ENCODE measurements at regions not wholly inside any gene's neighbourhood (a gene's known extent, or its start where the extent isn't known, plus 50 kb on each side); places are given as distances from the start of the nearest gene placed in this dataset.

GRCh38 chr4:152185786-152186550 lies 349.9 kb downstream of the FBXW7 start:
- H3K27ac ChIP-seq (ENCODE audit: insufficient read length, low read depth, low read length) = no peak overlapping the region
- H4K8ac ChIP-seq (replicated peaks; ENCODE audit: insufficient read length, low read depth, low read length) = no peak overlapping the region
- no peaks in the 10 kb centered on the region for H3K9me3 ChIP-seq (ENCODE audit: control insufficient read depth, low read depth, low read length)
- H3K27me3 ChIP-seq (ENCODE audit: insufficient read depth, low read length) = no peaks in the 10 kb centered on the region
- H2BK120ac ChIP-seq (ENCODE audit: low read depth, low read length, poor library complexity, severe bottlenecking) = no peak overlapping the region
- H3K9ac ChIP-seq (ENCODE audit: extremely low read depth, insufficient read length, low read length) = no peak overlapping the region
- H3K4ac ChIP-seq (ENCODE audit: low read depth, low read length) = no peak overlapping the region
- no peak overlapping the region for H2AK5ac ChIP-seq (ENCODE audit: insufficient read length, low read length)
- H3K4me1 Mint-ChIP-seq = no peaks in the 10 kb centered on the region
- DNase-seq = no peak
- no peak overlapping the region for H2BK12ac ChIP-seq (ENCODE audit: insufficient read length, low read depth, low read length)
- H3K4me3 Mint-ChIP-seq = no peak overlapping the region
- H3K14ac ChIP-seq (ENCODE audit: insufficient read depth, low read length) = no peak overlapping the region
- peaks cover 0 to 4% (median 0%) of the 10 kb centered on the region in 3 experiments; a peak in 1 of 7 replicates for H3K36me3 Mint-ChIP-seq (ENCODE audit: insufficient read depth in 1 of 3, low read depth in 3 of 3)
- TF ChIP-seq CTCF (conservative IDR thresholded peaks at IDR 0.05) = no peak
- no peak overlapping the region for H3K23ac ChIP-seq (ENCODE audit: insufficient read length, low read depth, low read length)
- H3K79me2 ChIP-seq (ENCODE audit: insufficient read depth, low read length) = no peaks in the 10 kb centered on the region
- no peak overlapping the region for H4K5ac ChIP-seq (ENCODE audit: insufficient read length, low read depth, low read length)
- H3T11ph ChIP-seq (ENCODE audit: low read length) = no peak overlapping the region
- H3K23me2 ChIP-seq (ENCODE audit: insufficient read length, low read depth, low read length, poor library complexity, severe bottlenecking) = no peaks in the 10 kb centered on the region
- peaks cover 6% of the 10 kb centered on the region in 2 experiments; a peak in 4 of 5 replicates for H3K9me3 Mint-ChIP-seq
- H4K91ac ChIP-seq (ENCODE audit: insufficient read length, low read depth, low read length) = no peak overlapping the region
- H2BK15ac ChIP-seq (ENCODE audit: low read depth, low read length) = no peak overlapping the region
- H3K4me1 ChIP-seq (ENCODE audit: insufficient read depth, low read length) = no peaks in the 10 kb centered on the region
- no peak overlapping the region for H3K4me2 ChIP-seq (ENCODE audit: insufficient read depth, insufficient read length, low read length)
- H4K20me1 ChIP-seq (ENCODE audit: control insufficient read depth, insufficient read depth, insufficient read length) = no peaks in the 10 kb centered on the region
- WGBS (ENCODE audit: extremely low coverage, insufficient read length, low lambda C conversion rate) = no CpG with 5 or more reads among the region's 8 CpGs
- H2BK20ac ChIP-seq (ENCODE audit: low read depth, low read length, poor library complexity, severe bottlenecking) = no peak overlapping the region
- H2AFZ ChIP-seq (ENCODE audit: low read length) = no peak overlapping the region
- no peaks in the 10 kb centered on the region for H3K27me3 Mint-ChIP-seq (ENCODE audit: low read depth)
- H3K79me1 ChIP-seq (ENCODE audit: insufficient read depth, low read depth, low read length, poor library complexity, severe bottlenecking) = no peaks in the 10 kb centered on the region
- no peak overlapping the region for H3K56ac ChIP-seq (ENCODE audit: insufficient read length, low read depth, low read length)
- H3K27ac Mint-ChIP-seq = no peak overlapping the region
- no peak overlapping the region for H2BK5ac ChIP-seq (ENCODE audit: insufficient read length, low read length)
- no peak overlapping the region for H3K18ac ChIP-seq (ENCODE audit: insufficient read length, low read depth, low read length)
